ENCODE measurements at regions not wholly inside any gene's neighbourhood (a gene's known extent, or its start where the extent isn't known, plus 50 kb on each side); places are given as distances from the start of the nearest gene placed in this dataset.

- intact Hi-C loops (cut with DNase I), result no loop called here
- no peaks in the 10 kb centered on the region for H3K36me3 ChIP-seq (ENCODE audit: control insufficient read depth in 2 of 3, insufficient read depth in 3 of 3, low read length in 3 of 3)
Measured at GRCh38 chr10:29918623-29919400, 140.6 kb downstream of the JCAD start.

GRCh38 chr10:29917311-29917710 is 142.1 kb downstream of the JCAD start:
- no peaks in the 10 kb centered on the region for H3K27me3 ChIP-seq (ENCODE audit: control insufficient read depth, insufficient read depth, low read length)
- no peaks in the 10 kb centered on the region for H3K9me3 ChIP-seq (ENCODE audit: control insufficient read depth in 2 of 3, insufficient read depth in 1 of 3, low read length in 3 of 3)
- no peaks in the 10 kb centered on the region for H3K4me1 ChIP-seq (ENCODE audit: control insufficient read depth in 2 of 3, insufficient read depth in 2 of 3, low read depth in 1 of 3, low read length in 3 of 3)
- H3K9ac ChIP-seq (ENCODE audit: low read length in 3 of 3), result no peak overlapping the region
- TF ChIP-seq CTCF (IDR thresholded peaks at IDR 0.05; ENCODE audit: borderline replicate concordance, extremely low read depth, insufficient read depth), result no peak
- DNase-seq (peak in 1 of 5 donors; percentile 9), FAIRE-seq (no peak)
- no peaks in the 10 kb centered on the region for H3K36me3 ChIP-seq (ENCODE audit: control insufficient read depth in 2 of 3, insufficient read depth in 3 of 3, low read length in 3 of 3)
- intact Hi-C loops (cut with DNase I), result no loop called here
- H3K4me3 ChIP-seq (ENCODE audit: low read length in 3 of 3), result no peak overlapping the region
- H3K27ac ChIP-seq (ENCODE audit: low read depth in 2 of 2, low read length in 2 of 2), result no peak overlapping the region

More at GRCh38 chr10:29918623-29919400, 140.6 kb downstream of the JCAD start:
- Histone ChIP-seq H3K27me3 (ENCODE audit: control insufficient read depth, insufficient read depth, low read length) (no peaks in the 10 kb centered on the region), H3K4me1 (ENCODE audit: control insufficient read depth in 2 of 3, insufficient read depth in 2 of 3, low read depth in 1 of 3, low read length in 3 of 3) (no peaks in the 10 kb centered on the region), H3K27ac (ENCODE audit: low read depth in 2 of 2, low read length in 2 of 2) (no peak overlapping the region), H3K4me3 (ENCODE audit: low read length in 3 of 3) (no peak overlapping the region), H3K9me3 (ENCODE audit: control insufficient read depth in 2 of 3, insufficient read depth in 1 of 3, low read length in 3 of 3) (no peaks in the 10 kb centered on the region), H3K9ac (ENCODE audit: low read length in 3 of 3) (no peak overlapping the region)
- FAIRE-seq (no peak), DNase-seq (no peak)
- no peak for TF ChIP-seq CTCF (IDR thresholded peaks at IDR 0.05; ENCODE audit: borderline replicate concordance, extremely low read depth, insufficient read depth)

GRCh38 chr10:29916669-29917068 is 142.7 kb downstream of the JCAD start:
- Histone ChIP-seq H3K27me3 (ENCODE audit: control insufficient read depth, insufficient read depth, low read length) (no peaks in the 10 kb centered on the region), H3K4me3 (ENCODE audit: low read length in 3 of 3) (no peak overlapping the region), H3K4me1 (ENCODE audit: control insufficient read depth in 2 of 3, insufficient read depth in 2 of 3, low read depth in 1 of 3, low read length in 3 of 3) (no peaks in the 10 kb centered on the region), H3K9ac (ENCODE audit: low read length in 3 of 3) (no peak overlapping the region), H3K36me3 (ENCODE audit: control insufficient read depth in 2 of 3, insufficient read depth in 3 of 3, low read length in 3 of 3) (no peaks in the 10 kb centered on the region), H3K9me3 (ENCODE audit: control insufficient read depth in 2 of 3, insufficient read depth in 1 of 3, low read length in 3 of 3) (no peaks in the 10 kb centered on the region), H3K27ac (ENCODE audit: low read depth in 2 of 2, low read length in 2 of 2) (no peak overlapping the region)
- TF ChIP-seq CTCF (IDR thresholded peaks at IDR 0.05; ENCODE audit: borderline replicate concordance, extremely low read depth, insufficient read depth), result no peak
- intact Hi-C loops (cut with DNase I), result no loop called here
- FAIRE-seq, result no peak
- DNase-seq, result no peak

Measured in kidney (tissue), 13 donors.